ENCODE measurements at regions not wholly inside any gene's neighbourhood (a gene's known extent, or its start where the extent isn't known, plus 50 kb on each side); places are given as distances from the start of the nearest gene placed in this dataset.

DNA sequence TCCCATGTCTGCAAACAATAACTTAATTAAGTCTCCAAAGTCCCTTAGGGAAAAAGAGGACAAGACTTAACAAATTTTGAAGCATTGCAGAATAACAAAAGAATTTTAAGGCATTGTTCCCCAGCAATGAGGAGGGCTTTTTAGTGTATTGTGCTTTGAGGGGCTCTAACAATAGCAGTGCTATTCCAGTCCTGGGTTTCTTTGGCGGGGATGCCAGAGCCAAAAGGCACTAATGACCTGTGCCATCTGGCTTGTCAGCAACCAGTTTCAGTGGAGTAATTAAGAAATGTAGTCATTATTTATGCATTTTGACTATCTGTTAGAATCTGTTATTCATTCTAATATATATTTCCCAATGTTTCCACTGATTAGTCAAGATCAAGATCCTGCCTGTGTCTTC lies 575.4 kb downstream of the SPRY1 start:
- TF ChIP-seq GATA3 (IDR thresholded peaks at IDR 0.05; ENCODE audit: low read depth, low read length) (no peak), GATA2 (IDR thresholded peaks at IDR 0.05; ENCODE audit: low read depth, low read length) (no peak)

All from SH-SY5Y (cell line).